K562 (cell line): ENCODE measurements at regions not wholly inside any gene's neighbourhood (a gene's known extent, or its start where the extent isn't known, plus 50 kb on each side); places are given as distances from the start of the nearest gene placed in this dataset.
"Not testable (repeated sequence)": the region's sequence is repeated elsewhere in the genome, so short reads cannot be mapped to it uniquely, and the experiment has no call there.

Experiments used
- ATAC-seq: fragments of 200-7000 bp; cut with Tn5 transposase; 3 replicates; pipeline ENCODE4 v1.9.1; 2020; ENCODE audit warnings: moderate library complexity
- BruUV-seq: library from RNA; stranded (reverse); fragments of 400-500 nt; replicated peaks from 2 replicates; lab custom pipeline; 2021; lab: Mats Ljungman, UMichigan
- CTCF ChIA-PET: fragments of 300-600 bp; formaldehyde crosslinking; extraction: SDS; loops from one replicate; lab custom pipeline; 2021; ENCODE audit warnings: low intra/inter-chr PET ratio; lab: Yijun Ruan, JAX
- POLR2A ChIA-PET: fragments of 300-600, 350-650 bp; sonication (Branson Sonifier 250); formaldehyde crosslinking; extraction: SDS; loops from one replicate; lab custom pipeline; 2021; ENCODE audit warnings: antibody characterized with exemption, inconsistent platforms; lab: Yijun Ruan, JAX
- DNase-seq, 4 experiments: peaks; one replicate each; pipeline versions ENCODE4 v3.0.0 to v3.0.0-alpha.2; 2011 to 2018; ENCODE audit warnings: low spot score in 3 of 4, mixed read lengths in 3 of 4; ENCODE audit errors: extremely low read depth in 1 of 4
- FAIRE-seq: peaks from 2 replicates; lab custom pipeline; 2011; peaks lifted over from hg19 to GRCh38; lab: Jason Lieb, UNC
- H2AFZ ChIP-seq: 2 replicates; pipeline ENCODE4 v1.6.0; 2011; ENCODE audit warnings: low read depth, low read length, control low read depth, inconsistent platforms
- H3K27ac ChIP-seq: fragments of 200-600 bp; 3 replicates; pipeline ENCODE4 v1.8.0; 2011; ENCODE audit warnings: low read depth, mild to moderate bottlenecking, control low read depth, inconsistent platforms, low read length, moderate library complexity, mixed read lengths; ENCODE audit errors: extremely low read depth
- H3K27me3 ChIP-seq, 2 experiments: fragments of 300-600 bp in 1 of 2; 2 replicates in 1 of 2; 3 replicates in 1 of 2; pipeline versions ENCODE4 v1.6.0 to v1.8.0; 2011; ENCODE audit warnings: inconsistent platforms in 2 of 2, low read length in 2 of 2, mild to moderate bottlenecking in 1 of 2, mixed read lengths in 1 of 2, moderate library complexity in 1 of 2; ENCODE audit not compliant: control insufficient read depth in 2 of 2, insufficient read depth in 2 of 2
- H3K36me3 ChIP-seq: fragments of 300-600 bp; 3 replicates; pipeline ENCODE4 v1.8.0; 2011; ENCODE audit warnings: mild to moderate bottlenecking, low read length, inconsistent platforms; ENCODE audit not compliant: control insufficient read depth, insufficient read depth
- H3K4me1 ChIP-seq, 2 experiments: fragments of 200-600 bp in 1 of 2; replicated peaks in 1 of 2; 2 replicates in 1 of 2; 3 replicates in 1 of 2; pipeline versions ENCODE4 v1.5.1 to v1.8.0; 2011; ENCODE audit warnings: inconsistent platforms in 2 of 2, low read length in 2 of 2, mild to moderate bottlenecking in 1 of 2, mixed read lengths in 1 of 2, moderate library complexity in 1 of 2; ENCODE audit not compliant: control insufficient read depth in 2 of 2, insufficient read depth in 2 of 2
- H3K4me2 ChIP-seq: 2 replicates; pipeline ENCODE4 v1.6.1; 2011; ENCODE audit warnings: low read length, control low read depth, inconsistent platforms, mixed read lengths; ENCODE audit not compliant: insufficient read depth
- H3K4me3 ChIP-seq: fragments of 200-600 bp; sonication (generic), shearing (Covaris generic); 2 replicates; pipeline ENCODE4 v1.5.1; 2016; ENCODE audit warnings: control low read depth, inconsistent platforms
- H3K79me2 ChIP-seq: fragments of 200-600 bp; 3 replicates; pipeline ENCODE4 v1.8.0; 2011; ENCODE audit warnings: low read length, inconsistent platforms; ENCODE audit not compliant: control insufficient read depth, insufficient read depth
- H3K9ac ChIP-seq, 2 experiments: 2 replicates each; pipeline versions ENCODE4 v1.6.0 to v1.6.1; 2011; ENCODE audit warnings: low read depth in 2 of 2, low read length in 2 of 2, control low read depth in 1 of 2, inconsistent platforms in 1 of 2, mild to moderate bottlenecking in 1 of 2, mixed read lengths in 1 of 2; ENCODE audit not compliant: insufficient read depth in 1 of 2
- H3K9me1 ChIP-seq: one replicate; pipeline ENCODE4 v1.6.0; 2011; ENCODE audit warnings: inconsistent platforms, mild to moderate bottlenecking, low read length, moderate library complexity; ENCODE audit not compliant: control insufficient read depth, insufficient read depth
- H3K9me3 ChIP-seq: replicated peaks from 2 replicates; pipeline ENCODE4 v1.5.1; 2011; ENCODE audit warnings: low read depth, low read length, inconsistent platforms; ENCODE audit not compliant: control insufficient read depth, insufficient read depth
- H4K20me1 ChIP-seq: replicated peaks from 2 replicates; pipeline ENCODE4 v1.6.1; 2011; ENCODE audit warnings: low read length, inconsistent platforms, mixed read lengths; ENCODE audit not compliant: control insufficient read depth, insufficient read depth
- WGBS: fragments of 100-300 bp; shearing (Covaris generic); methylation state at CpG from one replicate; pipeline ENCODE4 v1.1.6; 2016; ENCODE audit warnings: low coverage, mixed read lengths; ENCODE audit not compliant: insufficient coverage; ENCODE audit errors: missing lambda C conversion rate; 5-methylcytosine and 5-hydroxymethylcytosine counted together
- in situ Hi-C: fragments of 300-500 bp; cut with MboI; formaldehyde crosslinking; loops from 4 replicates; pipeline ENCODE4 v1.15.0; 2018; ENCODE audit warnings: inconsistent platforms, mixed read lengths
- intact Hi-C: fragments of 100-400 bp; cut with micrococcal nuclease; formaldehyde crosslinking; loops from 2 replicates; pipeline ENCODE4 v1.14.2; 2022

GRCh38 chr13:111764996-111765395 is 302.0 kb upstream of the SOX1 start:
- H3K27ac ChIP-seq, FAIRE-seq, H3K9me1 ChIP-seq, intact Hi-C loops, H4K20me1 ChIP-seq, H3K36me3 ChIP-seq, H3K27me3 ChIP-seq, CTCF ChIA-PET, H2AFZ ChIP-seq, H3K9me3 ChIP-seq, DNase-seq, BruUV-seq, H3K9ac ChIP-seq, ATAC-seq, in situ Hi-C loops, H3K4me2 ChIP-seq, POLR2A ChIA-PET, H3K4me3 ChIP-seq, H3K4me1 ChIP-seq, H3K79me2 ChIP-seq: not testable (repeated sequence)
- WGBS, result no CpG with 5 or more reads among the region's 13 CpGs

- H3K4me2 ChIP-seq, POLR2A ChIA-PET, in situ Hi-C loops, H3K36me3 ChIP-seq, H3K4me3 ChIP-seq, H3K9me1 ChIP-seq, H4K20me1 ChIP-seq, BruUV-seq, H3K9ac ChIP-seq, intact Hi-C loops, H3K4me1 ChIP-seq, H2AFZ ChIP-seq, H3K27me3 ChIP-seq, FAIRE-seq, H3K9me3 ChIP-seq, H3K79me2 ChIP-seq, DNase-seq, H3K27ac ChIP-seq, CTCF ChIA-PET, ATAC-seq: not testable (repeated sequence)
- 0% methylated on average over 1 of the region's 3 CpGs for whole genome bisulfite sequencing
Measured at GRCh38 chr13:111775718-111776117, 291.2 kb upstream of the SOX1 start.

- H4K20me1 ChIP-seq, H3K4me2 ChIP-seq, H3K9me3 ChIP-seq, POLR2A ChIA-PET, H3K27ac ChIP-seq, intact Hi-C loops, DNase-seq, H3K27me3 ChIP-seq, BruUV-seq, ATAC-seq, H3K4me1 ChIP-seq, H3K9ac ChIP-seq, CTCF ChIA-PET, H2AFZ ChIP-seq, FAIRE-seq, H3K9me1 ChIP-seq, in situ Hi-C loops, H3K36me3 ChIP-seq, H3K4me3 ChIP-seq, H3K79me2 ChIP-seq: not testable (repeated sequence)
- no CpG with 5 or more reads among the region's 2 CpGs for WGBS
Measured at GRCh38 chr13:111777351-111777750, 289.6 kb upstream of the SOX1 start.

- H3K9ac ChIP-seq, H3K79me2 ChIP-seq, H3K27ac ChIP-seq, POLR2A ChIA-PET, DNase-seq, in situ Hi-C loops, H3K27me3 ChIP-seq, CTCF ChIA-PET, H2AFZ ChIP-seq, H3K4me3 ChIP-seq, BruUV-seq, H4K20me1 ChIP-seq, FAIRE-seq, ATAC-seq, H3K4me2 ChIP-seq, H3K36me3 ChIP-seq, H3K9me3 ChIP-seq, H3K4me1 ChIP-seq, intact Hi-C loops, H3K9me1 ChIP-seq: not testable (repeated sequence)
- WGBS, result no CpG with 5 or more reads among the region's 12 CpGs
Measured at GRCh38 chr13:111781395-111781794, 285.6 kb upstream of the SOX1 start.
